Smooth muscle cell (in vitro differentiated cells): ENCODE measurements at regions not wholly inside any gene's neighbourhood (a gene's known extent, or its start where the extent isn't known, plus 50 kb on each side); places are given as distances from the start of the nearest gene placed in this dataset.
"Not testable (repeated sequence)": the region's sequence is repeated elsewhere in the genome, so short reads cannot be mapped to it uniquely, and the experiment has no call there.

Source experiments
- DNase-seq: peaks from one replicate; lab custom pipeline; 2025; ENCODE audit not compliant: unreplicated experiment; lab: John Stamatoyannopoulos, UW
- H2AFZ ChIP-seq: fragments of 200-600 bp; sonication (generic); 2 replicates; pipeline ENCODE4 v1.6.0; 2016; ENCODE audit warnings: antibody characterized with exemption, low read depth, mild to moderate bottlenecking
- H3F3A ChIP-seq: fragments of 200-600 bp; sonication (generic); 2 replicates; pipeline ENCODE4 v1.6.0; 2017; ENCODE audit warnings: antibody characterized with exemption, low read depth
- H3K27ac ChIP-seq: fragments of 200-600 bp; sonication (generic); 2 replicates; pipeline ENCODE4 v1.5.1; 2016; ENCODE audit warnings: low read depth, mild to moderate bottlenecking
- H3K27me3 ChIP-seq: fragments of 200-600 bp; sonication (generic); 2 replicates; pipeline ENCODE4 v1.6.1; 2016; ENCODE audit warnings: low read depth, mild to moderate bottlenecking
- H3K36me3 ChIP-seq: fragments of 200-600 bp; sonication (generic); 2 replicates; pipeline ENCODE4 v1.5.1; 2016; ENCODE audit warnings: low read depth
- H3K4me1 ChIP-seq: fragments of 200-600 bp; sonication (generic); 2 replicates; pipeline ENCODE4 v1.5.1; 2016; ENCODE audit warnings: low read depth
- H3K4me2 ChIP-seq: fragments of 200-600 bp; sonication (generic); 2 replicates; pipeline ENCODE4 v1.6.0; 2016; ENCODE audit warnings: mild to moderate bottlenecking
- H3K4me3 ChIP-seq: fragments of 200-600 bp; sonication (generic); 2 replicates; pipeline ENCODE4 v1.5.1; 2016; ENCODE audit warnings: mild to moderate bottlenecking
- H3K79me2 ChIP-seq: fragments of 200-600 bp; sonication (generic); 2 replicates; pipeline ENCODE4 v1.6.0; 2016; ENCODE audit warnings: low read depth, mild to moderate bottlenecking
- H3K9ac ChIP-seq: fragments of 200-600 bp; sonication (generic); 2 replicates; pipeline ENCODE4 v1.6.0; 2016; ENCODE audit warnings: low read depth
- H3K9me3 ChIP-seq: fragments of 200-600 bp; sonication (generic); replicated peaks from 2 replicates; pipeline ENCODE4 v1.5.1; 2016; ENCODE audit warnings: low read depth
- H4K20me1 ChIP-seq: fragments of 200-600 bp; sonication (generic); 2 replicates; pipeline ENCODE4 v1.6.0; 2016; ENCODE audit warnings: low read depth
- WGBS: methylation state at CpG from one replicate; pipeline ENCODE4 v1.1.7; 2016; ENCODE audit warnings: low lambda C conversion rate; 5-methylcytosine and 5-hydroxymethylcytosine counted together
- TF ChIP-seq, protein P1 (sequence below): fragments of 200-600 bp; sonication (generic); IDR thresholded peaks from 2 replicates; pipeline ENCODE4 v1.5.1; 2017; ENCODE audit warnings: borderline replicate concordance, mild to moderate bottlenecking, antibody characterized with exemption; ENCODE audit not compliant: insufficient read depth, poor library complexity, severe bottlenecking

GRCh38 chr1:70727886-70728489, 316.9 kb downstream of the CTH start:
- Histone ChIP-seq H3K27ac (no peak overlapping the region), H3K4me1 (no peaks in the 10 kb centered on the region), H3K4me3 (no peak overlapping the region), H4K20me1 (no peaks in the 10 kb centered on the region), H2AFZ (no peak overlapping the region), H3K36me3 (no peaks in the 10 kb centered on the region), H3F3A (no peaks in the 10 kb centered on the region), H3K9ac (no peak overlapping the region), H3K79me2 (no peaks in the 10 kb centered on the region), H3K4me2 (no peak overlapping the region), H3K27me3 (no peaks in the 10 kb centered on the region), H3K9me3 (no peaks in the 10 kb centered on the region)
- DNase-seq, result no peak
- 83% methylated on average over 6 of the region's 6 CpGs for WGBS
- TF ChIP-seq, protein P1, sequence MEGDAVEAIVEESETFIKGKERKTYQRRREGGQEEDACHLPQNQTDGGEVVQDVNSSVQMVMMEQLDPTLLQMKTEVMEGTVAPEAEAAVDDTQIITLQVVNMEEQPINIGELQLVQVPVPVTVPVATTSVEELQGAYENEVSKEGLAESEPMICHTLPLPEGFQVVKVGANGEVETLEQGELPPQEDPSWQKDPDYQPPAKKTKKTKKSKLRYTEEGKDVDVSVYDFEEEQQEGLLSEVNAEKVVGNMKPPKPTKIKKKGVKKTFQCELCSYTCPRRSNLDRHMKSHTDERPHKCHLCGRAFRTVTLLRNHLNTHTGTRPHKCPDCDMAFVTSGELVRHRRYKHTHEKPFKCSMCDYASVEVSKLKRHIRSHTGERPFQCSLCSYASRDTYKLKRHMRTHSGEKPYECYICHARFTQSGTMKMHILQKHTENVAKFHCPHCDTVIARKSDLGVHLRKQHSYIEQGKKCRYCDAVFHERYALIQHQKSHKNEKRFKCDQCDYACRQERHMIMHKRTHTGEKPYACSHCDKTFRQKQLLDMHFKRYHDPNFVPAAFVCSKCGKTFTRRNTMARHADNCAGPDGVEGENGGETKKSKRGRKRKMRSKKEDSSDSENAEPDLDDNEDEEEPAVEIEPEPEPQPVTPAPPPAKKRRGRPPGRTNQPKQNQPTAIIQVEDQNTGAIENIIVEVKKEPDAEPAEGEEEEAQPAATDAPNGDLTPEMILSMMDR, result no peak

- not testable (repeated sequence) for H3K27me3 ChIP-seq, H3K4me2 ChIP-seq, H3K9me3 ChIP-seq, H3K36me3 ChIP-seq, H3K9ac ChIP-seq, H2AFZ ChIP-seq, H3F3A ChIP-seq, H3K79me2 ChIP-seq, H3K4me3 ChIP-seq, H4K20me1 ChIP-seq, H3K27ac ChIP-seq, H3K4me1 ChIP-seq, DNase-seq
- 84% methylated on average over 6 of the region's 6 CpGs for WGBS
These were observed 311.1 kb downstream of the PTGER3 start for GRCh38 chr1:70736518-70736917.

GRCh38 chr1:70737125-70737524, 310.5 kb downstream of the PTGER3 start:
- TF ChIP-seq, protein P1, result no peak

GRCh38 chr1:70738624-70739023, 309.0 kb downstream of the PTGER3 start:
- TF ChIP-seq, protein P1, result no peak
- Histone ChIP-seq H3K27me3 (no peaks in the 10 kb centered on the region), H4K20me1 (no peaks in the 10 kb centered on the region), H3K4me1 (no peaks in the 10 kb centered on the region), H3K9me3 (no peaks in the 10 kb centered on the region), H3K9ac (no peak overlapping the region), H2AFZ (no peak overlapping the region), H3K79me2 (no peaks in the 10 kb centered on the region), H3F3A (no peaks in the 10 kb centered on the region), H3K27ac (no peak overlapping the region), H3K4me3 (no peak overlapping the region), H3K36me3 (no peaks in the 10 kb centered on the region), H3K4me2 (no peak overlapping the region)
- DNase-seq, result no peak
- WGBS, result 77% methylated on average over 3 of the region's 3 CpGs

More at GRCh38 chr1:70737125-70737524, 310.5 kb downstream of the PTGER3 start:
- H3K4me1 ChIP-seq, result no peaks in the 10 kb centered on the region
- H3K79me2 ChIP-seq, result no peaks in the 10 kb centered on the region
- no peak overlapping the region for H3K27ac ChIP-seq
- WGBS, result 96% methylated on average over 1 of the region's 1 CpG
- no peaks in the 10 kb centered on the region for H3K9me3 ChIP-seq
- H3K27me3 ChIP-seq, result no peaks in the 10 kb centered on the region
- no peak overlapping the region for H2AFZ ChIP-seq
- DNase-seq, result no peak
- H3K4me2 ChIP-seq, result no peak overlapping the region
- no peaks in the 10 kb centered on the region for H3F3A ChIP-seq
- H3K4me3 ChIP-seq, result no peak overlapping the region
- H3K36me3 ChIP-seq, result no peaks in the 10 kb centered on the region
- no peaks in the 10 kb centered on the region for H4K20me1 ChIP-seq
- no peak overlapping the region for H3K9ac ChIP-seq
